Spleen (tissue), 11 donors: ENCODE measurements at regions not wholly inside any gene's neighbourhood (a gene's known extent, or its start where the extent isn't known, plus 50 kb on each side); places are given as distances from the start of the nearest gene placed in this dataset.

ENCODE experiments used
- DNase-seq: peaks from one replicate; pipeline ENCODE4 v3.0.0-alpha.2; 2020
- H3K27ac ChIP-seq, 8 donors: fragments of 200-600 bp; sonication (generic) in 7 of 8; 1 replicate in 4 of 8; 2 replicates in 4 of 8; pipeline versions ENCODE4 v1.5.0 to v1.8.0; 2016 to 2021; ENCODE audit warnings: inconsistent platforms in 4 of 8, mild to moderate bottlenecking in 4 of 8, moderate library complexity in 1 of 8
- H3K27me3 ChIP-seq, 7 donors: fragments of 200-600 bp; sonication (generic) in 6 of 7; replicated peaks in 1 of 7; 1 replicate in 4 of 7; 2 replicates in 3 of 7; pipeline versions ENCODE4 v1.5.0 to v1.8.0; 2016 to 2021; ENCODE audit warnings: inconsistent platforms in 3 of 7, mild to moderate bottlenecking in 1 of 7
- H3K36me3 ChIP-seq, 6 donors: fragments of 200-600 bp; sonication (generic) in 5 of 6; 1 replicate in 4 of 6; 2 replicates in 2 of 6; pipeline versions ENCODE4 v1.5.0 to v1.8.0; 2016 to 2021; ENCODE audit warnings: inconsistent platforms in 2 of 6
- H3K4me1 ChIP-seq, 6 donors: fragments of 200-600 bp; sonication (generic) in 5 of 6; 1 replicate in 3 of 6; 2 replicates in 3 of 6; pipeline versions ENCODE4 v1.5.0 to v1.8.0; 2016 to 2021; ENCODE audit warnings: inconsistent platforms in 3 of 6
- H3K4me3 ChIP-seq, 8 donors: fragments of 200-600 bp; sonication (generic) in 7 of 8; 1 replicate in 4 of 8; 2 replicates in 4 of 8; pipeline versions ENCODE4 v1.5.0 to v1.8.0; 2016 to 2021; ENCODE audit warnings: inconsistent platforms in 4 of 8, mild to moderate bottlenecking in 4 of 8, moderate library complexity in 2 of 8
- H3K9me3 ChIP-seq, 8 donors: fragments of 200-600 bp; sonication (generic) in 7 of 8; 1 replicate in 4 of 8; 2 replicates in 4 of 8; pipeline versions ENCODE4 v1.5.0 to v1.8.0; 2016 to 2021; ENCODE audit warnings: inconsistent platforms in 4 of 8
- POLR2A ChIP-seq, 3 donors: fragments of 450-650 bp; IDR thresholded peaks; one replicate each; pipeline ENCODE4 v1.5.1; 2017; ENCODE audit warnings: antibody characterized with exemption in 3 of 3, mild to moderate bottlenecking in 1 of 3
- POLR2AphosphoS5 ChIP-seq, 3 donors: sonication (generic); formaldehyde crosslinking; IDR thresholded peaks; one replicate each; pipeline ENCODE4 v1.5.1; 2017; ENCODE audit warnings: antibody characterized with exemption in 3 of 3
- WGBS, 5 donors: extraction: QIAGEN DNeasy Blood & Tissue Kit in 3 of 5; methylation state at CpG; one replicate each; pipeline versions ENCODE4 v1.1.5 to v1.1.7; 2013 to 2018; 5-methylcytosine and 5-hydroxymethylcytosine counted together
- intact Hi-C: fragments of 100-400 bp; cut with DNase I; formaldehyde crosslinking; loops from one replicate; pipeline ENCODE4 v1.15.0; 2023; ENCODE audit warnings: low total_unique reads
- TF ChIP-seq, protein P1 (sequence below), 11 experiments: fragments of 200-600 bp in 7 of 11; fragments of 450-650 bp in 4 of 11; sonication (generic) in 4 of 11; IDR thresholded peaks in 8 of 11; conservative IDR thresholded peaks in 3 of 11; 1 replicate in 7 of 11; 2 replicates in 4 of 11; pipeline versions ENCODE4 v1.4.0 to v1.8.0; 2016 to 2021; ENCODE audit warnings: antibody characterized with exemption in 11 of 11, inconsistent platforms in 4 of 11, mild to moderate bottlenecking in 1 of 11
- donor health status: healthy with polysubstance abuse.
- donor health status: DM: no; HTN: no; CAD: no; lungs with moderate emphysema.
- donor health status: DM: no; HTN: no; CAD: no.
- donor health status: Bipolar disorder and iron deficiency.
- donor health status: healthy.
- donor health status: DM: no; HTN: no; CAD: no.
- donor health status: DM: yes; HTN: yes; CAD: no.

DNA sequence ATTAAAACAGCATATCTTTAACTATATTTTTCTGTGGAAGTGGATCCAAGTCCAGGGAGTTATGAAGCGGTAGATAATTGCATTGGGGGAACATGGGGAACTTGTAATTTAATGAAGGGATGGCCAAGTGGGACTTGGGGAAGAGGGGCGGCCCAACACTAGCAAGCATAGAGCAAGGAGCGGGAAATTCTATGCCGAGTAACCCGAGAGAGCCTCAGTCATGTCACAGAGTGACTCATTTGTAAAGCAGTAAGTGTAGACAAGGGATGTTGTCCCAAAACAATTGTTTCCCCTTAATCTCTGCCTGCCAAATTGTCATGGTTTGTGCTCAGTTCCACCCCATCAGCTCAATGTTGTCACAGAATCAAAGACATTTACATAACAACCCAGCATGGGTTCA is 620.1 kb downstream of the AJAP1 start:
- no peak for DNase-seq
- peaks cover 0 to 10% (median 0%) of the 10 kb centered on the region in 7 donors for H3K27me3 ChIP-seq
- no peaks in the 10 kb centered on the region for H3K4me1 ChIP-seq
- H3K4me3 ChIP-seq = no peak overlapping the region
- peaks cover 0 to 5% (median 0%) of the 10 kb centered on the region in 8 donors for H3K9me3 ChIP-seq
- no peaks in the 10 kb centered on the region for H3K36me3 ChIP-seq
- TF ChIP-seq, protein P1, sequence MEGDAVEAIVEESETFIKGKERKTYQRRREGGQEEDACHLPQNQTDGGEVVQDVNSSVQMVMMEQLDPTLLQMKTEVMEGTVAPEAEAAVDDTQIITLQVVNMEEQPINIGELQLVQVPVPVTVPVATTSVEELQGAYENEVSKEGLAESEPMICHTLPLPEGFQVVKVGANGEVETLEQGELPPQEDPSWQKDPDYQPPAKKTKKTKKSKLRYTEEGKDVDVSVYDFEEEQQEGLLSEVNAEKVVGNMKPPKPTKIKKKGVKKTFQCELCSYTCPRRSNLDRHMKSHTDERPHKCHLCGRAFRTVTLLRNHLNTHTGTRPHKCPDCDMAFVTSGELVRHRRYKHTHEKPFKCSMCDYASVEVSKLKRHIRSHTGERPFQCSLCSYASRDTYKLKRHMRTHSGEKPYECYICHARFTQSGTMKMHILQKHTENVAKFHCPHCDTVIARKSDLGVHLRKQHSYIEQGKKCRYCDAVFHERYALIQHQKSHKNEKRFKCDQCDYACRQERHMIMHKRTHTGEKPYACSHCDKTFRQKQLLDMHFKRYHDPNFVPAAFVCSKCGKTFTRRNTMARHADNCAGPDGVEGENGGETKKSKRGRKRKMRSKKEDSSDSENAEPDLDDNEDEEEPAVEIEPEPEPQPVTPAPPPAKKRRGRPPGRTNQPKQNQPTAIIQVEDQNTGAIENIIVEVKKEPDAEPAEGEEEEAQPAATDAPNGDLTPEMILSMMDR (IDR thresholded peaks at IDR 0.05 in 8 of 11, conservative IDR thresholded peaks at IDR 0.05 in 3 of 11) = no peak
- TF ChIP-seq POLR2AphosphoS5 (IDR thresholded peaks at IDR 0.05) (no peak), POLR2A (IDR thresholded peaks at IDR 0.05) (no peak)
- WGBS, 5 donors = 62 to 84% (median 78%) methylated on average over 5 of the region's 5 CpGs
- H3K27ac ChIP-seq = no peak overlapping the region
- intact Hi-C loops = no loop called here

DNA sequence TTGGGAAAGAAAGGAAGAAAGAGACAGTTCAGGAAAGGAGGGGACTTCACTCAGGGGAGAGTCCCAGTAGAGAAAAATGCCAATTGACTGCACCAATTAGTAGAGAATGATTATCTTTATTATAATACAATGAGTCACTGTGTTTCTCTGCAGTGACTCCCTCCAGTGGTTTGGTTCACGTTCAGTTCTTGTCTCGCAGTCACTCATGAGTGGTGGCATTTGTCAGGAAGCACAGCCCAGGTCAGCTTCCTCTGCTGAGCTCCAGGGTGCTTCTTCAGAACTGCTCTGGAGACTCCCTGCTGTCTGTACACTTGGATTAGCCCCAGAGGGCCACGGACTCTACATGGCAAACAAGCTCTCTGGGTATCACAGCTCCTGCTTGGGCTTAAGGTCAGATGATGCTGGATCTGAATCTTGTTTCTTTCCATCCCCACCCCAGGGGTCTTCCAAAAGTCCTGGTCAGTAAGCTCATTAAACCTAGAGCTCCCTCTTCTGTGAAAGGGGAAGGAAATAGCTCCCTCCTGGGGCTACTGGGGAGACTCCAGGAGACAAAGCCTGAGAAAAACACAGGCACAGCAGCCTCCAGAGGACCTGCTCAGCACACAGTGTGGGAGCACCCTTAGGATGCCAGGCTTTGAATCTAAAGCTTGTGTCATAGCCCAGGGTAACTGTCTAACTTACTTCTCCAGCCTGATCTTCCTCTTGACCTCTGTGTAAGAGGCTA is 619.0 kb downstream of the AJAP1 start:
- H3K4me3 ChIP-seq = no peak overlapping the region
- peak; percentile 21 for DNase-seq
- intact Hi-C loops = no loop called here
- TF ChIP-seq, protein P1 (IDR thresholded peaks at IDR 0.05 in 8 of 11, conservative IDR thresholded peaks at IDR 0.05 in 3 of 11) = no peak
- no peak for TF ChIP-seq POLR2A (IDR thresholded peaks at IDR 0.05)
- no peak for TF ChIP-seq POLR2AphosphoS5 (IDR thresholded peaks at IDR 0.05)
- no peaks in the 10 kb centered on the region for H3K4me1 ChIP-seq
- H3K27me3 ChIP-seq = peaks cover 0 to 10% (median 0%) of the 10 kb centered on the region in 7 donors
- WGBS, 5 donors = 15 to 39% (median 28%) methylated on average over 3 of the region's 3 CpGs
- no peak overlapping the region for H3K27ac ChIP-seq
- peaks cover 0 to 14% (median 1%) of the 10 kb centered on the region in 8 donors for H3K9me3 ChIP-seq
- no peaks in the 10 kb centered on the region for H3K36me3 ChIP-seq

DNA sequence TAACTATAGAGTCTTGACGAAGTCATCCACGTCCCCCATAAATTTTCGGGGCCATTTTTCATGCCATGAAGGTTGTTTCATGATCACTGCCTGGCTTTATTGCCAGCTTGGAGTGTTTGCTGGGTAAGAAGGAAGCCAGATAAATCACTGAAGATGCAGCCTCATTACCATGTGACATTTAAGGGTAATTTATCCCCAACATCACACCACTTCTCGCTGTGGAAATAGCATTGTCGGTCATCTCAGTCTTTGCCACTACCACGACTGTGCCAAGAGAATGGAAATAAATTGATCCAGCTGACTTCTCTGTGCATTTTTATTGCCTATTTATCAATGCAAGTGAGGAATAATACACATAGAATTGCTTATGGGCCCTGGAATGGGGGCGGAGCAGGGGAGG is 617.9 kb downstream of the AJAP1 start:
- TF ChIP-seq POLR2A (IDR thresholded peaks at IDR 0.05) (no peak), POLR2AphosphoS5 (IDR thresholded peaks at IDR 0.05) (no peak)
- TF ChIP-seq, protein P1 (IDR thresholded peaks at IDR 0.05 in 8 of 11, conservative IDR thresholded peaks at IDR 0.05 in 3 of 11) = no peak
- intact Hi-C loops = no loop called here
- 77 to 87% (median 83%) methylated on average over 7 of the region's 7 CpGs for WGBS, 5 donors

DNA sequence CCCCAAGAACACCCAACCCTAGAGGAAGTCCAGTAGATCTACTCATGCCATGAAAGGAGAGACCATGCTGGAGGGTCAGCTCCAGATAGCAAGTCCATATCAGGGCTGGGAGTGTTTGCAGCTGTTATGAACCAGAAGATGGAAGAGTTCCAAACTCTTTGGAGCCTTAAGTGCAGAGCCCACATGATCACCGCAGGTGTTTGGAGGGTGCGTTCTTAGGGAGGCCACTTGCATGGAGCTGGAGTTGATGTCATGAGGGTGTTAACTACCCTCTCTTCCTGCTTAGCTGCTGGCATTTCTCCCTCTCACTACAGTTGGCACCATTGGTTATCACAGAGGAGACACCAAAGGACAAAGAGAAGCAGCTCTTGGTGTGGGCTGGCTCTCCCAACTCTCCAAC is 616.9 kb downstream of the AJAP1 start:
- peaks cover 0 to 14% (median 1%) of the 10 kb centered on the region in 8 donors for H3K9me3 ChIP-seq
- TF ChIP-seq POLR2AphosphoS5 (IDR thresholded peaks at IDR 0.05) (no peak), POLR2A (IDR thresholded peaks at IDR 0.05) (no peak)
- TF ChIP-seq, protein P1 (IDR thresholded peaks at IDR 0.05 in 8 of 11, conservative IDR thresholded peaks at IDR 0.05 in 3 of 11) = no peak
- intact Hi-C loops = no loop called here
- no peaks in the 10 kb centered on the region for H3K36me3 ChIP-seq
- DNase-seq = no peak
- H3K4me3 ChIP-seq = no peak overlapping the region
- no peak overlapping the region for H3K27ac ChIP-seq
- no peaks in the 10 kb centered on the region for H3K4me1 ChIP-seq
- H3K27me3 ChIP-seq = peaks cover 0 to 23% (median 0%) of the 10 kb centered on the region in 7 donors
- WGBS, 5 donors = 62 to 91% (median 76%) methylated on average over 2 of the region's 2 CpGs

More for the DNA sequence above, 617.9 kb downstream of the AJAP1 start:
- DNase-seq = no peak
- no peak overlapping the region for H3K27ac ChIP-seq
- no peak overlapping the region for H3K4me3 ChIP-seq
- H3K36me3 ChIP-seq = no peaks in the 10 kb centered on the region
- H3K27me3 ChIP-seq = peaks cover 0 to 18% (median 0%) of the 10 kb centered on the region in 7 donors
- H3K9me3 ChIP-seq = peaks cover 0 to 14% (median 1%) of the 10 kb centered on the region in 8 donors
- no peaks in the 10 kb centered on the region for H3K4me1 ChIP-seq
